A673 (cell line): ENCODE measurements at regions not wholly inside any gene's neighbourhood (a gene's known extent, or its start where the extent isn't known, plus 50 kb on each side); places are given as distances from the start of the nearest gene placed in this dataset.

Source experiments
- CTCF ChIP-seq: fragments of 300-800, 200-600 bp; sonication (generic); conservative IDR thresholded peaks from 2 replicates; pipeline ENCODE4 v1.5.1; 2017; ENCODE audit warnings: low read depth, mild to moderate bottlenecking, antibody characterized with exemption, low read length, moderate library complexity, mixed read lengths
- EZH2 ChIP-seq: fragments of 200-600 bp; sonication (generic); IDR thresholded peaks from 2 replicates; pipeline ENCODE4 v1.6.1; 2017; ENCODE audit warnings: borderline replicate concordance, low read depth, mild to moderate bottlenecking, mixed read lengths, antibody characterized with exemption, low read length; ENCODE audit not compliant: poor library complexity, severe bottlenecking

GRCh38 chr20:53657732-53658131 lies 64.1 kb upstream of the ZNF217 start:
- TF ChIP-seq CTCF (no peak), EZH2 (no peak)
